ENCODE measurements at regions not wholly inside any gene's neighbourhood (a gene's known extent, or its start where the extent isn't known, plus 50 kb on each side); places are given as distances from the start of the nearest gene placed in this dataset.

DNA sequence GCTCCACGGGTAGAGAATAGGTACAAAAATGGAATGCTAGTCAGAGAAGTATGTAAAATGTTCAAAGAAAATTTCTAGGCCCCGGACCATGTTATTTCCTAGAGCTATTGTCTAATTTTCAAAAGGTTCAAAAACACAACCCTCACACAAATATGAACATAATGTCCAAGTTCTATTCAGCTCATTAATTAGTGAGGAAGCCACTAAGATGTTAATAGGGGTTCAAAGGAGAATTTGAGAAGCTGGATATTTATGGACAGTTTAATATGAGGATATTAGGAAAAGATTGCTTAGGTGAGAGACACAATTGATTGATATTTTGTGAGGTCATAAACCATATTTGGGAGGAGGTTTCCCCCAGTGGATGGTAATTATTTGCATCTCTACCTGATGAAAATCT, 710.6 kb upstream of the ID2 start:
- no peak for TF ChIP-seq ZNF501 (tag by site-specific recombination; IDR thresholded peaks at IDR 0.05)
- TF ChIP-seq, protein P1, sequence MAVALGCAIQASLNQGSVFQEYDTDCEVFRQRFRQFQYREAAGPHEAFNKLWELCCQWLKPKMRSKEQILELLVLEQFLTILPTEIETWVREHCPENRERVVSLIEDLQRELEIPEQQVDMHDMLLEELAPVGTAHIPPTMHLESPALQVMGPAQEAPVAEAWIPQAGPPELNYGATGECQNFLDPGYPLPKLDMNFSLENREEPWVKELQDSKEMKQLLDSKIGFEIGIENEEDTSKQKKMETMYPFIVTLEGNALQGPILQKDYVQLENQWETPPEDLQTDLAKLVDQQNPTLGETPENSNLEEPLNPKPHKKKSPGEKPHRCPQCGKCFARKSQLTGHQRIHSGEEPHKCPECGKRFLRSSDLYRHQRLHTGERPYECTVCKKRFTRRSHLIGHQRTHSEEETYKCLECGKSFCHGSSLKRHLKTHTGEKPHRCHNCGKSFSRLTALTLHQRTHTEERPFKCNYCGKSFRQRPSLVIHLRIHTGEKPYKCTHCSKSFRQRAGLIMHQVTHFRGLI (tag by site-specific recombination; IDR thresholded peaks at IDR 0.05): no peak
- no peak for TF ChIP-seq ZNF561 (tag by site-specific recombination; IDR thresholded peaks at IDR 0.05; ENCODE audit: borderline replicate concordance)
- TF ChIP-seq, protein P2, sequence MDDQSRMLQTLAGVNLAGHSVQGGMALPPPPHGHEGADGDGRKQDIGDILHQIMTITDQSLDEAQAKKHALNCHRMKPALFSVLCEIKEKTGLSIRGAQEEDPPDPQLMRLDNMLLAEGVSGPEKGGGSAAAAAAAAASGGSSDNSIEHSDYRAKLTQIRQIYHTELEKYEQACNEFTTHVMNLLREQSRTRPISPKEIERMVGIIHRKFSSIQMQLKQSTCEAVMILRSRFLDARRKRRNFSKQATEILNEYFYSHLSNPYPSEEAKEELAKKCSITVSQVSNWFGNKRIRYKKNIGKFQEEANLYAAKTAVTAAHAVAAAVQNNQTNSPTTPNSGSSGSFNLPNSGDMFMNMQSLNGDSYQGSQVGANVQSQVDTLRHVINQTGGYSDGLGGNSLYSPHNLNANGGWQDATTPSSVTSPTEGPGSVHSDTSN (CRISPR knock-in tag; IDR thresholded peaks at IDR 0.05): no peak
- no peak for TF ChIP-seq ZNF24 (tag by site-specific recombination; IDR thresholded peaks at IDR 0.05)
- TF ChIP-seq, protein P3, sequence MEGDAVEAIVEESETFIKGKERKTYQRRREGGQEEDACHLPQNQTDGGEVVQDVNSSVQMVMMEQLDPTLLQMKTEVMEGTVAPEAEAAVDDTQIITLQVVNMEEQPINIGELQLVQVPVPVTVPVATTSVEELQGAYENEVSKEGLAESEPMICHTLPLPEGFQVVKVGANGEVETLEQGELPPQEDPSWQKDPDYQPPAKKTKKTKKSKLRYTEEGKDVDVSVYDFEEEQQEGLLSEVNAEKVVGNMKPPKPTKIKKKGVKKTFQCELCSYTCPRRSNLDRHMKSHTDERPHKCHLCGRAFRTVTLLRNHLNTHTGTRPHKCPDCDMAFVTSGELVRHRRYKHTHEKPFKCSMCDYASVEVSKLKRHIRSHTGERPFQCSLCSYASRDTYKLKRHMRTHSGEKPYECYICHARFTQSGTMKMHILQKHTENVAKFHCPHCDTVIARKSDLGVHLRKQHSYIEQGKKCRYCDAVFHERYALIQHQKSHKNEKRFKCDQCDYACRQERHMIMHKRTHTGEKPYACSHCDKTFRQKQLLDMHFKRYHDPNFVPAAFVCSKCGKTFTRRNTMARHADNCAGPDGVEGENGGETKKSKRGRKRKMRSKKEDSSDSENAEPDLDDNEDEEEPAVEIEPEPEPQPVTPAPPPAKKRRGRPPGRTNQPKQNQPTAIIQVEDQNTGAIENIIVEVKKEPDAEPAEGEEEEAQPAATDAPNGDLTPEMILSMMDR (tag by site-specific recombination; IDR thresholded peaks at IDR 0.05): no peak
